Erythroblast (primary cell): ENCODE measurements at regions not wholly inside any gene's neighbourhood (a gene's known extent, or its start where the extent isn't known, plus 50 kb on each side); places are given as distances from the start of the nearest gene placed in this dataset.

Experiments used
- GATA1 ChIP-seq: IDR thresholded peaks from 2 replicates; pipeline ENCODE4 v1.6.1; 2011; ENCODE audit warnings: low read depth, mild to moderate bottlenecking, control low read depth, low read length, moderate library complexity
- POLR2A ChIP-seq: IDR thresholded peaks from 2 replicates; pipeline ENCODE4 v1.6.1; 2011; ENCODE audit warnings: mild to moderate bottlenecking, low read length

DNA sequence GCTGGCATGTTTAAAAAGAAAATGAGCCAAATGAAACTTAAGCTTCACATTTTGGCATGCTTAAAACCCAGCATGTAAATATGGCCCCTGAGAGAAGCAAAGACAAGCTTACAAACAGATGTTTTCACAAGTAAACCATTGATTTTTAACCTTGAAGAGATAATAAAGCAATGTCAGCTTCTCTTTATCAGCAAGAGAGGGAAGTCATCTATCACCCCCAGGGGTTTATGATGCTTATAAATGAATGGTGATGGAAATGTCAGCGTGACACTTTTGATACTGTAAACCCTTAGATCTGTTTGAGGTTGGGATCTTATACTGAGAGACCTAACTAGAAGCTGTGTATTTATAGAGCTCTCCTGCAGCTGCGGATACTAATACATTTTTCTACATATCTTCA lies 471.3 kb downstream of the PLA2G4A start:
- TF ChIP-seq POLR2A (no peak), GATA1 (no peak)
